Stimulated activated CD4-positive, alpha-beta T cell treated with anti-CD3 and anti-CD28 coated beads, Interleukin-12 subunit alpha, Interleukin-12 subunit beta, amount 100 ng/mL, for 4 hours (primary cell): ENCODE measurements at regions not wholly inside any gene's neighbourhood (a gene's known extent, or its start where the extent isn't known, plus 50 kb on each side); places are given as distances from the start of the nearest gene placed in this dataset.
"Not testable (repeated sequence)": the region's sequence is repeated elsewhere in the genome, so short reads cannot be mapped to it uniquely, and the experiment has no call there.

Source experiments
- DNase-seq: peaks from one replicate; pipeline ENCODE4 v3.0.0-alpha.2; 2020

GRCh38 chr2:185274718-185275484 is 463.7 kb upstream of the FSIP2 start:
- DNase-seq = no peak

GRCh38 chr2:185275979-185276378 is 462.6 kb upstream of the FSIP2 start:
- DNase-seq = not testable (repeated sequence)

GRCh38 chr2:185278761-185279160 is 459.8 kb upstream of the FSIP2 start:
- no peak for DNase-seq

GRCh38 chr2:185279999-185280398 is 458.6 kb upstream of the FSIP2 start:
- no peak for DNase-seq

GRCh38 chr2:185284696-185285095 is 453.9 kb upstream of the FSIP2 start:
- DNase-seq = no peak

- DNase-seq = not testable (repeated sequence)
These were observed 448.6 kb upstream of the FSIP2 start for GRCh38 chr2:185290012-185290411.

- no peak for DNase-seq
These were observed 447.5 kb upstream of the FSIP2 start for GRCh38 chr2:185291035-185291647.

- DNase-seq = no peak
These were observed 438.7 kb upstream of the FSIP2 start for GRCh38 chr2:185299867-185300266.

GRCh38 chr2:185306119-185306518 is 432.5 kb upstream of the FSIP2 start:
- DNase-seq = no peak

GRCh38 chr2:185316383-185316782 is 422.2 kb upstream of the FSIP2 start:
- no peak for DNase-seq

- no peak for DNase-seq
These were observed 420.3 kb upstream of the FSIP2 start for GRCh38 chr2:185318271-185318724.

GRCh38 chr2:185335879-185336278 is 402.7 kb upstream of the FSIP2 start:
- DNase-seq = no peak

- DNase-seq = no peak
These were observed 401.6 kb upstream of the FSIP2 start for GRCh38 chr2:185337033-185337432.

- no peak for DNase-seq
These were observed 400.5 kb upstream of the FSIP2 start for GRCh38 chr2:185338104-185338503.

- no peak for DNase-seq
These were observed 391.2 kb upstream of the FSIP2 start for GRCh38 chr2:185347445-185347844.

- DNase-seq = no peak
These were observed 377.8 kb upstream of the FSIP2 start for GRCh38 chr2:185360776-185361175.

GRCh38 chr2:185372188-185372587 is 366.4 kb upstream of the FSIP2 start:
- no peak for DNase-seq

- DNase-seq = no peak
These were observed 365.4 kb upstream of the FSIP2 start for GRCh38 chr2:185373229-185373628.

- no peak for DNase-seq
These were observed 363.7 kb upstream of the FSIP2 start for GRCh38 chr2:185374878-185375277.

- DNase-seq = no peak
These were observed 362.9 kb upstream of the FSIP2 start for GRCh38 chr2:185375731-185376130.

- no peak for DNase-seq
These were observed 357.0 kb upstream of the FSIP2 start for GRCh38 chr2:185381631-185382030.

- no peak for DNase-seq
These were observed 353.6 kb upstream of the FSIP2 start for GRCh38 chr2:185384822-185385560.

- DNase-seq = no peak
These were observed 350.4 kb upstream of the FSIP2 start for GRCh38 chr2:185388226-185388625.

- no peak for DNase-seq
These were observed 347.1 kb upstream of the FSIP2 start for GRCh38 chr2:185391543-185391942.
